ENCODE measurements at regions not wholly inside any gene's neighbourhood (a gene's known extent, or its start where the extent isn't known, plus 50 kb on each side); places are given as distances from the start of the nearest gene placed in this dataset.
A peak's percentile ranks its signal among the peaks of the same experiment; 100 is the strongest.

DNA sequence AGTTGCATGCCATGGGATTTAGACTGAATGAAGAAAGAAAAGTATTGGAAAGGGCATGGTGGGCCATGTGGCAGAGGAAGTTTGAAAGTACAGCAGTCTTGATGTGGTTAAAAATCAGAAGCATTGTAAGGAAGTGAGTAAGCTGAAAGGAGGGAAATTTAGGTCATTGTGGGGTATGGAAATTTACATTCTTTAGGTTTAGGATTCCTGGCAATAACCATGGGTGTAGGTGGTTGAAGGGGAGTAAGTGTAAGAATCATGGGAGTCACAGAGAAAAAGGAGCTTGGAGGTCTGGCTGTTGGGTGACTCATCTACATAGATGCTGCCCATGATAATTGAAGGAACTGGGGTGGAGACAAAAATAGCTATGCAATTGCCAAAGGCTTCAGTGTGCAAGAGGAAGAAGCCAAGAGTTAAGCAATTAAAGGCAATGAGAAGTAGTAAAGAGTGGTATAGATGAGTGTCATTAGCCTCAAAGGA is 243.8 kb upstream of the LDB2 start:
- Histone ChIP-seq H3K4me1 (no peaks in the 10 kb centered on the region), H3K9me3 (peaks cover 8 to 13% of the 10 kb centered on the region in 2 donors), H3K27ac (no peak overlapping the region), H3K4me3 (no peak overlapping the region), H3K36me3 (no peaks in the 10 kb centered on the region), H3K27me3 (no peaks in the 10 kb centered on the region)
- intact Hi-C loops (cut with DNase I; ENCODE audit: low total_unique reads): no loop called here
- DNase-seq (ENCODE audit: low spot score in 2 of 2): no peak
- TF ChIP-seq, protein P1, sequence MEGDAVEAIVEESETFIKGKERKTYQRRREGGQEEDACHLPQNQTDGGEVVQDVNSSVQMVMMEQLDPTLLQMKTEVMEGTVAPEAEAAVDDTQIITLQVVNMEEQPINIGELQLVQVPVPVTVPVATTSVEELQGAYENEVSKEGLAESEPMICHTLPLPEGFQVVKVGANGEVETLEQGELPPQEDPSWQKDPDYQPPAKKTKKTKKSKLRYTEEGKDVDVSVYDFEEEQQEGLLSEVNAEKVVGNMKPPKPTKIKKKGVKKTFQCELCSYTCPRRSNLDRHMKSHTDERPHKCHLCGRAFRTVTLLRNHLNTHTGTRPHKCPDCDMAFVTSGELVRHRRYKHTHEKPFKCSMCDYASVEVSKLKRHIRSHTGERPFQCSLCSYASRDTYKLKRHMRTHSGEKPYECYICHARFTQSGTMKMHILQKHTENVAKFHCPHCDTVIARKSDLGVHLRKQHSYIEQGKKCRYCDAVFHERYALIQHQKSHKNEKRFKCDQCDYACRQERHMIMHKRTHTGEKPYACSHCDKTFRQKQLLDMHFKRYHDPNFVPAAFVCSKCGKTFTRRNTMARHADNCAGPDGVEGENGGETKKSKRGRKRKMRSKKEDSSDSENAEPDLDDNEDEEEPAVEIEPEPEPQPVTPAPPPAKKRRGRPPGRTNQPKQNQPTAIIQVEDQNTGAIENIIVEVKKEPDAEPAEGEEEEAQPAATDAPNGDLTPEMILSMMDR (IDR thresholded peaks at IDR 0.05): no peak
- TF ChIP-seq POLR2AphosphoS5 (IDR thresholded peaks at IDR 0.05) (no peak), POLR2A (IDR thresholded peaks at IDR 0.05) (no peak)

DNA sequence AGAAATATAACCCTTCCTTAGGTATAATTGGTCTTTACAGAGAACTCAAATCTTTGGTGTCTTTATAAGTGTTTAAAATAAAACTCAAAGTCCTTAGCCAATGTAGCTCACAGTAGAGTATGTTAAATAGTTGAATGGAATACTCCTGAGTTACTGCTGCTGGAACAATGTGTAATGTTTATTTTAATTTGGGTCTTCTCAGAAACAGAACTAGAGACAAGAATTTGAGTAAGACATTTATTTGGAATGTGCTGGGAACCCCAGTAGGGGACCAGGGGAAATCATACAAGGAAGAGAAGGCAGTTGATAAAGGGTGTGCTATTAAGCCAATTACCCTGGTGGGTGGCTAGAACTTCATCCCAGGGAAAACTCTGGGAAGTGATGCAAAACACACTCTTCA is 240.4 kb upstream of the LDB2 start:
- H3K9me3 ChIP-seq: peaks cover 8 to 13% of the 10 kb centered on the region in 2 donors
- no peak overlapping the region for H3K27ac ChIP-seq
- H3K4me3 ChIP-seq: no peak overlapping the region
- H3K4me1 ChIP-seq: no peaks in the 10 kb centered on the region
- intact Hi-C loops (cut with DNase I; ENCODE audit: low total_unique reads): no loop called here
- H3K27me3 ChIP-seq: no peaks in the 10 kb centered on the region
- no peak for TF ChIP-seq POLR2AphosphoS5 (IDR thresholded peaks at IDR 0.05)
- TF ChIP-seq, protein P1 (IDR thresholded peaks at IDR 0.05): no peak
- H3K36me3 ChIP-seq: no peaks in the 10 kb centered on the region
- no peak for DNase-seq (ENCODE audit: low spot score in 2 of 2)

DNA sequence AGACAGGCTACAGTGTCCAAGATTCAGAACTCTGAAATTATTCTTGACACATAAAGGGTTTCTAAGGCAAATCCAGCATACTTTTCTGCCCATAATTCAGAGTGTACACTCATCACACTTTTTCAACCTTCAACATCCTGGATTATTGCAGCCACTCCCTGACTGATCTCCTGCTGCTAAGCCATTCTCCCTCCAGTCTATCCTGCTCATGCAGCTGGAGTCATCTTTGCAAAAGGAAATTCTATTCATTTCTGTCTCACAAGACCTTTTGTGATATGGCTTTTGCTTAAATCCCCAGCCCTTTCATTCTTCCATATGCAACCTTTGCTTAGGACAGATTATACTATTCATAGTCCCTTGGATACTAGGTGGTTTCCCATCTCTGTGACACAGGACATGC is 236.1 kb upstream of the LDB2 start:
- no peaks in the 10 kb centered on the region for H3K27me3 ChIP-seq
- no peak overlapping the region for H3K27ac ChIP-seq
- H3K4me3 ChIP-seq: no peak overlapping the region
- intact Hi-C loops (cut with DNase I; ENCODE audit: low total_unique reads): no loop called here
- TF ChIP-seq POLR2AphosphoS5 (IDR thresholded peaks at IDR 0.05): no peak
- TF ChIP-seq POLR2A (IDR thresholded peaks at IDR 0.05): no peak
- TF ChIP-seq, protein P1 (IDR thresholded peaks at IDR 0.05): no peak
- peaks cover 4 to 6% of the 10 kb centered on the region in 2 donors for H3K9me3 ChIP-seq
- DNase-seq (ENCODE audit: low spot score in 2 of 2): no peak
- no peaks in the 10 kb centered on the region for H3K36me3 ChIP-seq
- no peaks in the 10 kb centered on the region for H3K4me1 ChIP-seq

DNA sequence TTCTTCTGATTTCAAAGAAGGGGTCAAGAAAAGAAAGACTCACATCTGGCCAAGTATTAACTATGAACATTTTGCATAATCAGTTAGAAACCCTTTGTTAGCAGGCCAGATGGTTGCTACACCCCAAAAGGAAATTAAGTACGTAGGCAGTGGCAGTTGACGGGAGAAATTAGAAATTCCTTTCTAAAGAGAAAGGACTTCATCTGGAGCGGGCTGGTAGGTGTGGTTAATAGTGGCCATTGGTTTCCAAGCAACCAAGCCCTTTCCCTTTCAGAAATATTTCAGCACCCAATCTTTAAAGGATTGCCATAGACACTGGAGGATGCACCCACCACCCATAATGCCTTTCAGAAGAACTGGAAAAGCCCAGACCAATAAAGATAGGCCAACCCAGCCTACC is 235.7 kb upstream of the LDB2 start:
- intact Hi-C loops (cut with DNase I; ENCODE audit: low total_unique reads): no loop called here
- Histone ChIP-seq H3K9me3 (peaks cover 0 to 1% of the 10 kb centered on the region in 2 donors), H3K4me1 (no peaks in the 10 kb centered on the region), H3K27me3 (no peaks in the 10 kb centered on the region), H3K27ac (no peak overlapping the region), H3K36me3 (no peaks in the 10 kb centered on the region), H3K4me3 (no peak overlapping the region)
- no peak for DNase-seq (ENCODE audit: low spot score in 2 of 2)
- TF ChIP-seq POLR2A (IDR thresholded peaks at IDR 0.05): no peak

DNA sequence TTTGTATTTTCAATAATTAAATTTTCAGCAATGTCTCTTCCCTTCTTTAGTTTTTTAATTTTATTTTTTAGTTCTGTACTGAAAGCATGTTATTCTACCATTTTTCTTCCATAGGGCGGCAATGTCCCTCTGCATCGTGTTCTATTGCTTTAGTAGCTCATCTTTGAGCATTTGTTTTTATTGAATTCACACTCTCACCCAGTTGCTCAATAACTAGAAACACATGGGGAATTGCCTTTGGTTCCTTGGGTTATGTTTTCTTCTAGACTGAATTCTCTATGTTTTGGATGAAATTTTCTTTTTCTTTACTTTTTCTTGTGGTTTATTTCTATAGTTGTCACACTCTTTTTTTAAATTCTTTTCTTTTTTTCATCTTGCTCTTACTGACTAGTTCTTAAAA is 233.8 kb upstream of the LDB2 start:
- TF ChIP-seq, protein P1 (IDR thresholded peaks at IDR 0.05): no peak
- no peak for TF ChIP-seq POLR2A (IDR thresholded peaks at IDR 0.05)
- no peak for TF ChIP-seq POLR2AphosphoS5 (IDR thresholded peaks at IDR 0.05)
- Histone ChIP-seq H3K4me3 (no peak overlapping the region), H3K4me1 (no peaks in the 10 kb centered on the region), H3K36me3 (no peaks in the 10 kb centered on the region), H3K9me3 (no peaks in the 10 kb centered on the region), H3K27me3 (no peaks in the 10 kb centered on the region), H3K27ac (no peak overlapping the region)
- intact Hi-C loops (cut with DNase I; ENCODE audit: low total_unique reads): no loop called here
- no peak for DNase-seq (ENCODE audit: low spot score in 2 of 2)

DNA sequence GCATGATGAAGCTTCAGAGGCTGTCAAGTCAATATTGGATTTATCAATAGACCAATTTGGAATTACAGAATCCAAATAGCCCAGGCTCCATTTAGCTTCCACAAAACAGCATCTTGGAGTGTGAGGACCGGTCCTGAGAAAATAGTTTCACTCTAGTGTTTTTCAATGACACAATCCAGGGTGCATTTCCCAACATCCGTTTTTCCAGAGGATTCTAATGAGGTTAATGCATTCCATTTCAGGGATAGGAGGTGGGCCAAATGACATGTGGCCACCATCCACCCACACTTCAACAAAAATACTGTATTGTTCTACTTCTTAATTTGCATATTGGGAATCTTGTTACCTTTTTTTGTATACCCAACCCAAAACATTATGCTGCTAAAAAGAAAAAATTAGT is 229.8 kb upstream of the LDB2 start:
- TF ChIP-seq POLR2AphosphoS5 (IDR thresholded peaks at IDR 0.05): no peak
- TF ChIP-seq, protein P1 (IDR thresholded peaks at IDR 0.05): no peak
- TF ChIP-seq POLR2A (IDR thresholded peaks at IDR 0.05): no peak
- intact Hi-C loops (cut with DNase I; ENCODE audit: low total_unique reads): no loop called here

More for the DNA sequence above, 229.8 kb upstream of the LDB2 start:
- no peak for DNase-seq (ENCODE audit: low spot score in 2 of 2)
- Histone ChIP-seq H3K9me3 (no peaks in the 10 kb centered on the region), H3K27me3 (no peaks in the 10 kb centered on the region), H3K27ac (peak overlapping the region in 1 of 2 donors; percentile 66), H3K4me1 (no peaks in the 10 kb centered on the region), H3K4me3 (no peak overlapping the region), H3K36me3 (no peaks in the 10 kb centered on the region)

All from breast epithelium (tissue), 4 donors.